GM12873 (cell line): ENCODE measurements at regions not wholly inside any gene's neighbourhood (a gene's known extent, or its start where the extent isn't known, plus 50 kb on each side); places are given as distances from the start of the nearest gene placed in this dataset.

ENCODE experiments used
- CTCF ChIP-seq: IDR thresholded peaks from 2 replicates; pipeline ENCODE4 v1.5.1; 2012; ENCODE audit warnings: low read depth, mild to moderate bottlenecking, moderate library complexity, low read length, control low read depth; ENCODE audit not compliant: insufficient read depth; ENCODE audit errors: missing control alignments

DNA sequence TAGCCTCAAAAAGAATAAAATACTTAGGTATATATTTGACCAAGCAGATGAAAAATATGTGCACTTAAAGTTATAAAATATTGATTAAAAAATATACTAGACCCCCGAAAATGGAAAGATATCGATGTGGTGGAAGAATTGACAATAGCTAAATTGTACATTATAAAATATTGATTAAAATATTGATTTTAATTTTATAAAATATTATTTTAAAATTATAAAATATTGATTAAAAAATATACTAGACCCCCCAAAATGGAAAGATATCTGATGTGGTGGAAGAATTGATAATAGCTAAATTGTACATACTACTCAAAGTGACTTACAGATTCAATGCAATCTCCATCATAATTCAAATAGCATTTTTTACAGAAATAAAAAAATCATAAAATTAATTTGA is 1540.9 kb upstream of the RAG2 start:
- TF ChIP-seq CTCF = no peak

DNA sequence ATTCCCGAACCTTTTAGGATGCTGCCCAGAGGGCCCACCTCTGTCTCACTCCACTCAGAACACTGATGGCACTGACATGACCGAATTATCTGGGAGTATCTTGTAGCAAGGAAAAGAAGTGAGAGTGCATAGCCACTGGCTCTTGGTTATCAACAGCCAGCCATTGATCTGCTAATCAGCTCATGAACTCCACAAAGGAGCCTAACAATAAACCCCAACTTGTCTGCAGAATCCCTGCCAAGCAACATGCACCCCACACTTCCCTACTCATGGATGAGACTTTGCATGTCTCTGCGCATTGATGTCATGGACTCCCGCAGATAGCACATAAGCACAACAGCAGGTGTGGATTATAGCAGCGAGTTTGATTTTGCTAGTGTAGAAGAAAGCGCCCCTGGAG is 1538.9 kb upstream of the RAG2 start:
- no peak for TF ChIP-seq CTCF

DNA sequence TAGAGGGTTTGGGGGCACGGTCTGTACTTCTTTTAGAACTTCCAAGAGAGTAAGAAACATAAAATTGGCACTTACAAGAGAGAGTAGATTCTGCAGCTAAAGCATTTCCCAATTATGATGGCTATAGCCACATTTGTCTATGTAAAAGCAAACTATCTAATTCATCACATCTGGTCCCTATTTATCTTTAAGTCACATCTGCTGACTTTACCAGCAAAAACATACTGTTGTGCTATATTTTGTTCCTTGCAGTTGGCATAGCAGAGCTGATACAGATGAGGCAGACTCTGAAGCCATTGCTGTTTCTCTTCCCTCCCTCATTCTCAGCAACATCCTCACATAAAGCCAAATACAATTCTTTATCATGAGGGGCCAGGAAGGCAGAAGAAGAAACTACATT is 1533.5 kb upstream of the RAG2 start:
- TF ChIP-seq CTCF = no peak

DNA sequence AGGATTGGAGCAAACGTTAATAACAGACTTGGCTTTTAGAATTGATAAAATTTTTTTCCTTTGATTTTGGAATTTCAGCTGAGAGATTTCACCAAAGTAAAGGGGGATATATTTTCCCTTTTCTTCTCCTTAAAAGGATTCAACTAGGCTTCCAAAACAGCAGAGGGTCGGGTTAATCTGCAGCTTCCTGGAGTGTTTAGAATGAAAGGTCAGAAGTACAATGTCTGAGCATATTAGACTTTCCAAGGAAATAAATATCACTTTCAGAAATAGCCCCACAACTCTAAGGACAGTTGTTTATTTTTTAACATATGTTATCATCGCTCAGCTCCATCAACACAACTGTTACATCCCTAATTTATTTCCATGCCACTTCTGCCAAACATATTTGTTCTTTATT is 1532.9 kb upstream of the RAG2 start:
- no peak for TF ChIP-seq CTCF

- no peak for TF ChIP-seq CTCF
These were observed 1532.5 kb upstream of the RAG2 start for GRCh38 chr11:38130514-38130913.

DNA sequence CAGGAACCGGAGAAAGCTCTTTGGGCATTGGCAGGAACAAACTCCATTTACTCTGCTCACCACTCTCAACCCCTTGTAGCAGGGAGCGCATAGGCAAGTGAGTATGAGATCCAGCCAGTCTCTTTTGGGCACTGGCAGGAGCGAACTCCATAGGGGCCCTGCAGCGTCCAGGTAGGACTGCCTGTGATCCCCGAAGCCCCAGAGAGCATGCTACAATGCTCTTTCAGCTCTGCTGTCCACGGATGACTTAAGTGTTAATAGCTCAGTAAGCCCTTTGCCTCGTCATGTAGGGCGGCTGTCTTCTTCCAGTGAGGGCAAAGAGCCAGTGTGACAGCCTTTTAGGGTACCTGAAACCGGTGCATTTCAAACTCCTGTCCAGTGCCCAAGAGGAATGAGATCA is 1525.6 kb upstream of the RAG2 start:
- TF ChIP-seq CTCF = no peak

GRCh38 chr11:38100836-38101462 is 1502.9 kb upstream of the RAG2 start:
- no peak for TF ChIP-seq CTCF

GRCh38 chr11:38095268-38095667 is 1497.2 kb upstream of the RAG2 start:
- TF ChIP-seq CTCF = no peak
